GM19035 (cell line): ENCODE measurements at regions not wholly inside any gene's neighbourhood (a gene's known extent, or its start where the extent isn't known, plus 50 kb on each side); places are given as distances from the start of the nearest gene placed in this dataset.

ENCODE experiments used
- ATAC-seq: cut with Tn5 transposase; IDR thresholded peaks from one replicate; pipeline ENCODE4 v1.9.1; 2021; ENCODE audit not compliant: unreplicated experiment

- ATAC-seq: no peak
Observed at GRCh38 chr1:229194096-229194495, 76.8 kb upstream of the RAB4A start.

- ATAC-seq: no peak
Observed at GRCh38 chr1:229195246-229195645, 75.7 kb upstream of the RAB4A start.

- no peak for ATAC-seq
Observed at GRCh38 chr1:229196404-229197264, 74.3 kb upstream of the RAB4A start.

- no peak for ATAC-seq
Observed at GRCh38 chr1:229197265-229197585, 73.7 kb upstream of the RAB4A start.

GRCh38 chr1:229199261-229200243 lies 71.4 kb upstream of the RAB4A start:
- peak; percentile 89 for ATAC-seq

GRCh38 chr1:229203030-229203751 lies 67.7 kb upstream of the RAB4A start:
- ATAC-seq: no peak

- no peak for ATAC-seq
Observed at GRCh38 chr1:229203991-229204632, 66.8 kb upstream of the RAB4A start.

- ATAC-seq: no peak
Observed at GRCh38 chr1:229204921-229205777, 65.8 kb upstream of the RAB4A start.

- ATAC-seq: no peak
Observed at GRCh38 chr1:229205854-229206253, 65.1 kb upstream of the RAB4A start.

GRCh38 chr1:229207916-229208315 lies 63.0 kb upstream of the RAB4A start:
- no peak for ATAC-seq

GRCh38 chr1:229208481-229208880 lies 62.4 kb upstream of the RAB4A start:
- no peak for ATAC-seq

- ATAC-seq: no peak
Observed at GRCh38 chr1:229209386-229209785, 61.5 kb upstream of the RAB4A start.

GRCh38 chr1:229209816-229210215 lies 61.1 kb upstream of the RAB4A start:
- no peak for ATAC-seq

GRCh38 chr1:229210844-229211243 lies 60.1 kb upstream of the RAB4A start:
- no peak for ATAC-seq

GRCh38 chr1:229213797-229214196 lies 57.1 kb upstream of the RAB4A start:
- no peak for ATAC-seq

- ATAC-seq: no peak
Observed at GRCh38 chr1:229217716-229218115, 53.2 kb upstream of the RAB4A start.

GRCh38 chr1:229218612-229219025 lies 52.3 kb upstream of the RAB4A start:
- no peak for ATAC-seq

GRCh38 chr1:229220163-229220846 lies 50.6 kb upstream of the RAB4A start:
- ATAC-seq: no peak
